ENCODE measurements at regions not wholly inside any gene's neighbourhood (a gene's known extent, or its start where the extent isn't known, plus 50 kb on each side); places are given as distances from the start of the nearest gene placed in this dataset.
"Not testable (repeated sequence)": the region's sequence is repeated elsewhere in the genome, so short reads cannot be mapped to it uniquely, and the experiment has no call there.

- H3K9me3 ChIP-seq (ENCODE audit: control insufficient read depth, insufficient read depth, low read length); H3K9ac ChIP-seq (ENCODE audit: low read depth, low read length); H3K36me3 ChIP-seq (ENCODE audit: control insufficient read depth, insufficient read depth, low read length); H3K4me3 ChIP-seq (ENCODE audit: low read depth, low read length); H3K4me1 ChIP-seq (ENCODE audit: control insufficient read depth, insufficient read depth, low read length); H3K27me3 ChIP-seq (ENCODE audit: control insufficient read depth, insufficient read depth, low read length): not testable (repeated sequence)
Observed at GRCh38 chr5:24271702-24272118, 373.1 kb downstream of the CDH10 start.

GRCh38 chr5:24272741-24273140 is 372.0 kb downstream of the CDH10 start:
- H3K27me3 ChIP-seq (ENCODE audit: control insufficient read depth, insufficient read depth, low read length) = no peaks in the 10 kb centered on the region
- H3K9ac ChIP-seq (ENCODE audit: low read depth, low read length) = no peak overlapping the region
- no peaks in the 10 kb centered on the region for H3K9me3 ChIP-seq (ENCODE audit: control insufficient read depth, insufficient read depth, low read length)
- H3K4me1 ChIP-seq (ENCODE audit: control insufficient read depth, insufficient read depth, low read length) = no peaks in the 10 kb centered on the region
- H3K4me3 ChIP-seq (ENCODE audit: low read depth, low read length) = no peak overlapping the region
- no peaks in the 10 kb centered on the region for H3K36me3 ChIP-seq (ENCODE audit: control insufficient read depth, insufficient read depth, low read length)

- Histone ChIP-seq H3K9ac (ENCODE audit: low read depth, low read length) (no peak overlapping the region), H3K4me1 (ENCODE audit: control insufficient read depth, insufficient read depth, low read length) (no peaks in the 10 kb centered on the region), H3K9me3 (ENCODE audit: control insufficient read depth, insufficient read depth, low read length) (no peaks in the 10 kb centered on the region), H3K4me3 (ENCODE audit: low read depth, low read length) (no peak overlapping the region), H3K27me3 (ENCODE audit: control insufficient read depth, insufficient read depth, low read length) (no peaks in the 10 kb centered on the region), H3K36me3 (ENCODE audit: control insufficient read depth, insufficient read depth, low read length) (no peaks in the 10 kb centered on the region)
Observed at GRCh38 chr5:24280215-24280614, 364.6 kb downstream of the CDH10 start.

GRCh38 chr5:24281818-24282217 is 363.0 kb downstream of the CDH10 start:
- H3K4me1 ChIP-seq (ENCODE audit: control insufficient read depth, insufficient read depth, low read length) = no peaks in the 10 kb centered on the region
- no peaks in the 10 kb centered on the region for H3K9me3 ChIP-seq (ENCODE audit: control insufficient read depth, insufficient read depth, low read length)
- no peak overlapping the region for H3K4me3 ChIP-seq (ENCODE audit: low read depth, low read length)
- no peak overlapping the region for H3K9ac ChIP-seq (ENCODE audit: low read depth, low read length)
- H3K36me3 ChIP-seq (ENCODE audit: control insufficient read depth, insufficient read depth, low read length) = no peaks in the 10 kb centered on the region
- H3K27me3 ChIP-seq (ENCODE audit: control insufficient read depth, insufficient read depth, low read length) = no peaks in the 10 kb centered on the region

- H3K9ac ChIP-seq (ENCODE audit: low read depth, low read length) = no peak overlapping the region
- no peaks in the 10 kb centered on the region for H3K36me3 ChIP-seq (ENCODE audit: control insufficient read depth, insufficient read depth, low read length)
- H3K27me3 ChIP-seq (ENCODE audit: control insufficient read depth, insufficient read depth, low read length) = no peaks in the 10 kb centered on the region
- H3K4me3 ChIP-seq (ENCODE audit: low read depth, low read length) = no peak overlapping the region
- H3K9me3 ChIP-seq (ENCODE audit: control insufficient read depth, insufficient read depth, low read length) = no peaks in the 10 kb centered on the region
- H3K4me1 ChIP-seq (ENCODE audit: control insufficient read depth, insufficient read depth, low read length) = no peaks in the 10 kb centered on the region
Observed at GRCh38 chr5:24289582-24290335, 355.0 kb downstream of the CDH10 start.

GRCh38 chr5:24290536-24290935 is 354.2 kb downstream of the CDH10 start:
- Histone ChIP-seq H3K27me3 (ENCODE audit: control insufficient read depth, insufficient read depth, low read length) (no peaks in the 10 kb centered on the region), H3K36me3 (ENCODE audit: control insufficient read depth, insufficient read depth, low read length) (no peaks in the 10 kb centered on the region), H3K4me3 (ENCODE audit: low read depth, low read length) (no peak overlapping the region), H3K9me3 (ENCODE audit: control insufficient read depth, insufficient read depth, low read length) (no peaks in the 10 kb centered on the region), H3K4me1 (ENCODE audit: control insufficient read depth, insufficient read depth, low read length) (no peaks in the 10 kb centered on the region), H3K9ac (ENCODE audit: low read depth, low read length) (no peak overlapping the region)

GRCh38 chr5:24291916-24292315 is 352.9 kb downstream of the CDH10 start:
- Histone ChIP-seq H3K4me1 (ENCODE audit: control insufficient read depth, insufficient read depth, low read length) (no peaks in the 10 kb centered on the region), H3K9ac (ENCODE audit: low read depth, low read length) (no peak overlapping the region), H3K4me3 (ENCODE audit: low read depth, low read length) (no peak overlapping the region), H3K9me3 (ENCODE audit: control insufficient read depth, insufficient read depth, low read length) (no peaks in the 10 kb centered on the region), H3K36me3 (ENCODE audit: control insufficient read depth, insufficient read depth, low read length) (no peaks in the 10 kb centered on the region), H3K27me3 (ENCODE audit: control insufficient read depth, insufficient read depth, low read length) (no peaks in the 10 kb centered on the region)

- Histone ChIP-seq H3K4me1 (ENCODE audit: control insufficient read depth, insufficient read depth, low read length) (no peaks in the 10 kb centered on the region), H3K4me3 (ENCODE audit: low read depth, low read length) (no peak overlapping the region), H3K9ac (ENCODE audit: low read depth, low read length) (no peak overlapping the region)
Observed at GRCh38 chr5:24294333-24294732, 350.4 kb downstream of the CDH10 start.

GRCh38 chr5:24314106-24314505 is 330.7 kb downstream of the CDH10 start:
- no peaks in the 10 kb centered on the region for H3K27me3 ChIP-seq (ENCODE audit: control insufficient read depth, insufficient read depth, low read length)
- H3K9ac ChIP-seq (ENCODE audit: low read depth, low read length) = no peak overlapping the region

More at GRCh38 chr5:24294333-24294732, 350.4 kb downstream of the CDH10 start:
- Histone ChIP-seq H3K36me3 (ENCODE audit: control insufficient read depth, insufficient read depth, low read length) (no peaks in the 10 kb centered on the region), H3K9me3 (ENCODE audit: control insufficient read depth, insufficient read depth, low read length) (no peaks in the 10 kb centered on the region), H3K27me3 (ENCODE audit: control insufficient read depth, insufficient read depth, low read length) (no peaks in the 10 kb centered on the region)

GRCh38 chr5:24320643-24321042 is 324.1 kb downstream of the CDH10 start:
- no peak overlapping the region for H3K4me3 ChIP-seq (ENCODE audit: low read depth, low read length)
- H3K4me1 ChIP-seq (ENCODE audit: control insufficient read depth, insufficient read depth, low read length) = no peaks in the 10 kb centered on the region

More at GRCh38 chr5:24314106-24314505, 330.7 kb downstream of the CDH10 start:
- Histone ChIP-seq H3K4me1 (ENCODE audit: control insufficient read depth, insufficient read depth, low read length) (no peaks in the 10 kb centered on the region), H3K9me3 (ENCODE audit: control insufficient read depth, insufficient read depth, low read length) (no peaks in the 10 kb centered on the region), H3K4me3 (ENCODE audit: low read depth, low read length) (no peak overlapping the region), H3K36me3 (ENCODE audit: control insufficient read depth, insufficient read depth, low read length) (no peaks in the 10 kb centered on the region)

GRCh38 chr5:24325306-24325832 is 319.4 kb downstream of the CDH10 start:
- no peak overlapping the region for H3K9ac ChIP-seq (ENCODE audit: low read depth, low read length)
- H3K36me3 ChIP-seq (ENCODE audit: control insufficient read depth, insufficient read depth, low read length) = no peaks in the 10 kb centered on the region
- no peaks in the 10 kb centered on the region for H3K9me3 ChIP-seq (ENCODE audit: control insufficient read depth, insufficient read depth, low read length)
- H3K4me3 ChIP-seq (ENCODE audit: low read depth, low read length) = no peak overlapping the region
- H3K27me3 ChIP-seq (ENCODE audit: control insufficient read depth, insufficient read depth, low read length) = no peaks in the 10 kb centered on the region
- H3K4me1 ChIP-seq (ENCODE audit: control insufficient read depth, insufficient read depth, low read length) = no peaks in the 10 kb centered on the region

More at GRCh38 chr5:24320643-24321042, 324.1 kb downstream of the CDH10 start:
- Histone ChIP-seq H3K9ac (ENCODE audit: low read depth, low read length) (no peak overlapping the region), H3K9me3 (ENCODE audit: control insufficient read depth, insufficient read depth, low read length) (no peaks in the 10 kb centered on the region), H3K36me3 (ENCODE audit: control insufficient read depth, insufficient read depth, low read length) (no peaks in the 10 kb centered on the region), H3K27me3 (ENCODE audit: control insufficient read depth, insufficient read depth, low read length) (no peaks in the 10 kb centered on the region)

- Histone ChIP-seq H3K9ac (ENCODE audit: low read depth, low read length) (no peak overlapping the region), H3K27me3 (ENCODE audit: control insufficient read depth, insufficient read depth, low read length) (no peaks in the 10 kb centered on the region), H3K36me3 (ENCODE audit: control insufficient read depth, insufficient read depth, low read length) (no peaks in the 10 kb centered on the region), H3K4me1 (ENCODE audit: control insufficient read depth, insufficient read depth, low read length) (no peaks in the 10 kb centered on the region), H3K4me3 (ENCODE audit: low read depth, low read length) (no peak overlapping the region), H3K9me3 (ENCODE audit: control insufficient read depth, insufficient read depth, low read length) (no peaks in the 10 kb centered on the region)
Observed at GRCh38 chr5:24331531-24331930, 313.2 kb downstream of the CDH10 start.
